HG02642 (cell line): ENCODE measurements at regions not wholly inside any gene's neighbourhood (a gene's known extent, or its start where the extent isn't known, plus 50 kb on each side); places are given as distances from the start of the nearest gene placed in this dataset.
A peak's percentile ranks its signal among the peaks of the same experiment; 100 is the strongest.
"Not testable (repeated sequence)": the region's sequence is repeated elsewhere in the genome, so short reads cannot be mapped to it uniquely, and the experiment has no call there.

Source experiments
- ATAC-seq: cut with Tn5 transposase; IDR thresholded peaks from one replicate; pipeline ENCODE4 v1.9.1; 2021; ENCODE audit warnings: mild to moderate bottlenecking; ENCODE audit not compliant: unreplicated experiment, poor library complexity

GRCh38 chrX:109873983-109874382 is 128.9 kb upstream of the TMEM164 start:
- ATAC-seq = no peak

GRCh38 chrX:109874548-109874947 is 128.4 kb upstream of the TMEM164 start:
- ATAC-seq = no peak

GRCh38 chrX:109875831-109876230 is 127.1 kb upstream of the TMEM164 start:
- ATAC-seq = no peak

GRCh38 chrX:109878236-109878635 is 124.7 kb upstream of the TMEM164 start:
- no peak for ATAC-seq

- no peak for ATAC-seq
Observed at GRCh38 chrX:109879991-109880390, 122.9 kb upstream of the TMEM164 start.

- ATAC-seq = peak; percentile 97
Observed at GRCh38 chrX:109880629-109881028, 122.3 kb upstream of the TMEM164 start.

GRCh38 chrX:109886122-109886761 is 116.7 kb upstream of the TMEM164 start:
- ATAC-seq = no peak

GRCh38 chrX:109889289-109890006 is 113.5 kb upstream of the TMEM164 start:
- ATAC-seq = no peak

GRCh38 chrX:109890300-109890699 is 112.6 kb upstream of the TMEM164 start:
- no peak for ATAC-seq

- peak; percentile 78 for ATAC-seq
Observed at GRCh38 chrX:109890910-109891502, 111.9 kb upstream of the TMEM164 start.

GRCh38 chrX:109896024-109896423 is 106.9 kb upstream of the TMEM164 start:
- ATAC-seq = not testable (repeated sequence)

GRCh38 chrX:109902665-109903064 is 100.2 kb upstream of the TMEM164 start:
- no peak for ATAC-seq

- ATAC-seq = no peak
Observed at GRCh38 chrX:109911046-109911445, 91.9 kb upstream of the TMEM164 start.

- not testable (repeated sequence) for ATAC-seq
Observed at GRCh38 chrX:109912993-109913392, 89.9 kb upstream of the TMEM164 start.

- ATAC-seq = no peak
Observed at GRCh38 chrX:109914114-109914849, 88.6 kb upstream of the TMEM164 start.

GRCh38 chrX:109918753-109919152 is 84.2 kb upstream of the TMEM164 start:
- ATAC-seq = no peak

- no peak for ATAC-seq
Observed at GRCh38 chrX:109920325-109920724, 82.6 kb upstream of the TMEM164 start.

GRCh38 chrX:109920868-109921267 is 82.0 kb upstream of the TMEM164 start:
- ATAC-seq = no peak

- ATAC-seq = no peak
Observed at GRCh38 chrX:109922190-109922589, 80.7 kb upstream of the TMEM164 start.

- not testable (repeated sequence) for ATAC-seq
Observed at GRCh38 chrX:109925003-109925402, 77.9 kb upstream of the TMEM164 start.

GRCh38 chrX:109925656-109926055 is 77.3 kb upstream of the TMEM164 start:
- no peak for ATAC-seq
